Thoracic aorta (tissue), 2 donors: ENCODE measurements at regions not wholly inside any gene's neighbourhood (a gene's known extent, or its start where the extent isn't known, plus 50 kb on each side); places are given as distances from the start of the nearest gene placed in this dataset.

ENCODE experiments used
- ATAC-seq: fragments of 150-250 bp; one replicate; pipeline ENCODE4 v1.8.0; 2017; ENCODE audit warnings: low read depth; ENCODE audit not compliant: insufficient number of reproducible peaks, low FRiP score
- DNase-seq: peaks from one replicate; pipeline ENCODE4 v3.0.0-alpha.2; 2020; ENCODE audit warnings: low spot score
- H3K27ac ChIP-seq, 2 donors: fragments of 200-600 bp; sonication (generic); 1 replicate in 1 of 2; 2 replicates in 1 of 2; pipeline ENCODE4 v1.5.1; 2016; ENCODE audit warnings: mild to moderate bottlenecking in 2 of 2, moderate library complexity in 2 of 2
- H3K27me3 ChIP-seq: fragments of 200-600 bp; sonication (generic); replicated peaks from 2 replicates; pipeline ENCODE4 v1.6.0; 2016; ENCODE audit warnings: mild to moderate bottlenecking; ENCODE audit not compliant: insufficient read depth
- H3K36me3 ChIP-seq: fragments of 200-600 bp; sonication (generic); one replicate; pipeline ENCODE4 v1.5.1; 2016
- H3K4me1 ChIP-seq, 2 donors: fragments of 200-600 bp; sonication (generic); 1 replicate in 1 of 2; 2 replicates in 1 of 2; pipeline versions ENCODE4 v1.5.1 to v1.6.0; 2016; ENCODE audit warnings: low read depth in 2 of 2, mild to moderate bottlenecking in 1 of 2; ENCODE audit not compliant: control insufficient read depth in 1 of 2
- H3K4me3 ChIP-seq: fragments of 200-600 bp; sonication (generic); 2 replicates; pipeline ENCODE4 v1.5.1; 2016; ENCODE audit warnings: mild to moderate bottlenecking
- H3K9me3 ChIP-seq: fragments of 200-600 bp; sonication (generic); 2 replicates; pipeline ENCODE4 v1.5.1; 2016
- CTCF ChIP-seq: fragments of 200-600 bp; sonication (generic); IDR thresholded peaks from one replicate; pipeline ENCODE4 v1.5.1; 2019; ENCODE audit warnings: antibody characterized with exemption

- ATAC-seq, result no peak
- DNase-seq, result no peak
- no peak for TF ChIP-seq CTCF
- Histone ChIP-seq H3K36me3 (no peaks in the 10 kb centered on the region), H3K9me3 (no peaks in the 10 kb centered on the region), H3K27me3 (no peaks in the 10 kb centered on the region), H3K4me3 (no peak overlapping the region), H3K4me1 (no peaks in the 10 kb centered on the region), H3K27ac (no peak overlapping the region)
Measured at GRCh38 chr3:110902453-110903085, 169.0 kb upstream of the NECTIN3 start.

- Histone ChIP-seq H3K4me3 (no peak overlapping the region), H3K36me3 (no peaks in the 10 kb centered on the region), H3K27me3 (no peaks in the 10 kb centered on the region), H3K27ac (no peak overlapping the region), H3K4me1 (no peaks in the 10 kb centered on the region), H3K9me3 (no peaks in the 10 kb centered on the region)
- no peak for TF ChIP-seq CTCF
- ATAC-seq (no peak), DNase-seq (no peak)
Measured at GRCh38 chr3:110903771-110904519, 167.7 kb upstream of the NECTIN3 start.

GRCh38 chr3:110904520-110904890, 167.1 kb upstream of the NECTIN3 start:
- no peak overlapping the region for H3K4me3 ChIP-seq

GRCh38 chr3:110905121-110905520, 166.5 kb upstream of the NECTIN3 start:
- H3K4me3 ChIP-seq, result no peak overlapping the region
- no peak overlapping the region for H3K27ac ChIP-seq
- H3K36me3 ChIP-seq, result no peaks in the 10 kb centered on the region
- no peak for TF ChIP-seq CTCF
- no peak for DNase-seq
- no peaks in the 10 kb centered on the region for H3K27me3 ChIP-seq
- H3K4me1 ChIP-seq, result no peaks in the 10 kb centered on the region
- H3K9me3 ChIP-seq, result no peaks in the 10 kb centered on the region
- no peak for ATAC-seq

More at GRCh38 chr3:110904520-110904890, 167.1 kb upstream of the NECTIN3 start:
- no peaks in the 10 kb centered on the region for H3K9me3 ChIP-seq
- H3K4me1 ChIP-seq, result no peaks in the 10 kb centered on the region
- ATAC-seq (no peak), DNase-seq (no peak)
- no peaks in the 10 kb centered on the region for H3K36me3 ChIP-seq
- no peak overlapping the region for H3K27ac ChIP-seq
- no peak for TF ChIP-seq CTCF
- no peaks in the 10 kb centered on the region for H3K27me3 ChIP-seq

- H3K4me3 ChIP-seq, result no peak overlapping the region
- H3K27me3 ChIP-seq, result no peaks in the 10 kb centered on the region
- DNase-seq (no peak), ATAC-seq (no peak)
- no peak for TF ChIP-seq CTCF
- H3K36me3 ChIP-seq, result no peaks in the 10 kb centered on the region
- H3K27ac ChIP-seq, result no peak overlapping the region
- H3K4me1 ChIP-seq, result no peaks in the 10 kb centered on the region
- no peaks in the 10 kb centered on the region for H3K9me3 ChIP-seq
Measured at GRCh38 chr3:110909839-110910238, 161.8 kb upstream of the NECTIN3 start.
